ENCODE measurements at regions not wholly inside any gene's neighbourhood (a gene's known extent, or its start where the extent isn't known, plus 50 kb on each side); places are given as distances from the start of the nearest gene placed in this dataset.

DNA sequence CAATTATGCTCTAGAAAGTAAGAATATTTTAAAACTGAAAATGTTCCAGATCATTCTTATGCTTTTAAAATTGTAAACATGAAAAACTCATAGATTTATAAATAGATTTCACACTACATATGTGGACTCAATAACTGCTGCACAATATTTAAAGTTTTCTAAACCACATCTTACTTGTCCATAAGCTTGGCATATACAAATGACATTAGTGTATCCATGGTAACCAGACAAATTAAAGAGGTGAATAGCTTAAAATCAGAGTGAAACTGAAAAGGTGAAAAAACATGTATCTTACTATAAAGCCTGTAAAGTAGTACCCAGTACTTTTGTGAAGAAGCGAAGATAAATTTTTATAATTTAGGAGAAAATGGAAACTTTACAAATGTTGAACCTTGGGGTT is 151.2 kb upstream of the MYO16 start:
- TF ChIP-seq, protein P1, sequence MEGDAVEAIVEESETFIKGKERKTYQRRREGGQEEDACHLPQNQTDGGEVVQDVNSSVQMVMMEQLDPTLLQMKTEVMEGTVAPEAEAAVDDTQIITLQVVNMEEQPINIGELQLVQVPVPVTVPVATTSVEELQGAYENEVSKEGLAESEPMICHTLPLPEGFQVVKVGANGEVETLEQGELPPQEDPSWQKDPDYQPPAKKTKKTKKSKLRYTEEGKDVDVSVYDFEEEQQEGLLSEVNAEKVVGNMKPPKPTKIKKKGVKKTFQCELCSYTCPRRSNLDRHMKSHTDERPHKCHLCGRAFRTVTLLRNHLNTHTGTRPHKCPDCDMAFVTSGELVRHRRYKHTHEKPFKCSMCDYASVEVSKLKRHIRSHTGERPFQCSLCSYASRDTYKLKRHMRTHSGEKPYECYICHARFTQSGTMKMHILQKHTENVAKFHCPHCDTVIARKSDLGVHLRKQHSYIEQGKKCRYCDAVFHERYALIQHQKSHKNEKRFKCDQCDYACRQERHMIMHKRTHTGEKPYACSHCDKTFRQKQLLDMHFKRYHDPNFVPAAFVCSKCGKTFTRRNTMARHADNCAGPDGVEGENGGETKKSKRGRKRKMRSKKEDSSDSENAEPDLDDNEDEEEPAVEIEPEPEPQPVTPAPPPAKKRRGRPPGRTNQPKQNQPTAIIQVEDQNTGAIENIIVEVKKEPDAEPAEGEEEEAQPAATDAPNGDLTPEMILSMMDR (IDR thresholded peaks at IDR 0.05): no peak
- TF ChIP-seq ZFX (IDR thresholded peaks at IDR 0.05; ENCODE audit: borderline replicate concordance): no peak
